A204.1 (cell line): ENCODE measurements at regions not wholly inside any gene's neighbourhood (a gene's known extent, or its start where the extent isn't known, plus 50 kb on each side); places are given as distances from the start of the nearest gene placed in this dataset.
"Not testable (repeated sequence)": the region's sequence is repeated elsewhere in the genome, so short reads cannot be mapped to it uniquely, and the experiment has no call there.

ENCODE experiments used
- FAIRE-seq: peaks from 2 replicates; lab custom pipeline; 2012; peaks lifted over from hg19 to GRCh38; lab: Jason Lieb, UNC

DNA sequence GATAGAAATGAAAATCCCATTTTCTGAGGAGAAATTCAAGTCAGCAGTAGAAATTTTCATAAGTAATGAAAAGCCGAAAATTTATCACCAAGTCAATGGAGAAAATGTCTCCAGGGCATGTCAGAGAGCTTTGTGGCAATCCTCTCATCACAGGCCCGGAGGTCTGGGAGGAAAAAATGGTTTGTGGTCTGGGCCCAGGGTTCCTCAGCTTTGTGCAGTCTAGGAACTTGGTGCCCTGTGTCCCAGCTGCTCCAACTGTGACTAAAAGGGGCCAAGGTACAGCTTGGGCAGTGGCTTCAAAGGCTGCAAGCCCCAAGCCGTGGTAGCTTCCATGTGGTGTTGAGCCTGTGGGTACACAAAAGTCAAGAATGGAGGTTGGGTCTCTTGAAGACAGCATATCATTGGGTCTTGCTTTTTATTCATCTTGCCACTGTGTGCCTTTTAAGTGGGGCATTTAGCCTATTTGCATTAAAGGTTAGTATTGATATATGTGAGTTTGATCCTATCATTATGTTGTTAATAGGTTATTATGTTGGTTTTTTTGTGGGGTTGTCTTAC lies 608.5 kb downstream of the PDHA2 start:
- FAIRE-seq: no peak

DNA sequence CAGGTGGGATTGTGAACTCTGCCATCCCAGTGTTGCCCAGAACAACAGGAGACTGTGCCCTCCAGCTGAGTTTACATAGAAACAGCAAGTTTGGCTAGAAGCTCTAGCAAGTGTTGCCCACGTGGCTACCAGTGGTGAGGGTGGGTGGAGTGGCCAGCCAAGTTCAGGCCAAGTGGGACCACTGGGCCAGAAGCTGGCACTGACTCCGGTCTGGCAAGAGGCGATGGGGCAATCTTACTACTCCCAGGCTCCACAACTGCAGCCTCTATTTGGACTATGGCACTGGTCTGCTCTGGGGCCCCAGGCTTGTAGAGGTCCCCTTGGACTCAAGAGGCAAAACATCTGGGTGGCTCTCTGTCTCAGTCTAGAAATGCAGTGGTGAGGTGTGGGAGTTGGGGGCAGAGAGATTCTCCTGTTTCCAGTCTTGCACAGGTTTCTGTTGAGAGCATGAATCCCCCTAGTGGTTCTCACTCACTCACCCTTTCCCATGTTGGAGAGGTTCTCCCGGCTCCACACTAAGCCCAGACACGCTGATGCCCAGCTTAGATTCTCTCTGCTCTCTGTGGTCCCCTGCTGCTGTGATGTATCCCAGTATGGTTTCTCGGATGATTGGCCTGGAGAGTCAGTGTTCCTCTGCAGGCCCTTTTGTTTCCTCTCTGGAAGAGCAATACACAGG lies 615.3 kb downstream of the PDHA2 start:
- FAIRE-seq: no peak

DNA sequence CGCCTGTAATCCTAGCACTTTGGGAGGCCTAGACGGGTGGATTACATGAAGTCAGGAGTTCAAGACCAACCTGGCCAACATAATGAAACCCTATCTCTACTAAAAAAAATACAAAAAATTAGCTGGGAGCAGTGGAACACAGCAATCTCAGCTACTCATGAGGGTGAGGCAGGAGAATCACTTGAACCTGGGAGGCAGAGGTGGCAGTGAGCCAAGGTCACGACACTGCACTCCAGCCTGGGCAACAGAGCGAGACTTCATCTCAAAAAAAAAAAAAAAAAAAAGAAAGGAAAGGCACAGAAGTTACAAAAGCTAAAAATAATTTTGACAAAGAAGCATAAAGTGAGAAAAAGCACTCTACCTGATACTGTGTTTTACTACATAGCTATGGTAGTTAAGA lies 618.1 kb downstream of the PDHA2 start:
- FAIRE-seq: not testable (repeated sequence)

DNA sequence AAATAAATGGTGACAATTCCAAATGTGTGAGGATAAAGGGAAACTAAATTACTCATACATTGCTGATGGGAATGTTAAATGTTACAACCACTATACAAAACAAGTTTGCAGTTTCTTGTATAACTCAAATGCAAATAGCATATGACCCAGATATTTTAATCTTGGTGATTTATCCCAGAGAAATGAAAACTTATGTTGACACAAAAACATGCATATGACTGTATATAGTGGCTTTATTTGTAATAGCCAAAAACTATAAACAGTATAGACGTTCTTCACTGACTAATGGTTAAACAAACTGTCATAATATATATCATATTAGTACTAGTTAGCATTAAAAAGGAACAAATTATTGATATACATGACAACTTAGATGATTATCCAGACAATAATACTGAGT lies 619.2 kb downstream of the PDHA2 start:
- FAIRE-seq: peak; percentile 55

DNA sequence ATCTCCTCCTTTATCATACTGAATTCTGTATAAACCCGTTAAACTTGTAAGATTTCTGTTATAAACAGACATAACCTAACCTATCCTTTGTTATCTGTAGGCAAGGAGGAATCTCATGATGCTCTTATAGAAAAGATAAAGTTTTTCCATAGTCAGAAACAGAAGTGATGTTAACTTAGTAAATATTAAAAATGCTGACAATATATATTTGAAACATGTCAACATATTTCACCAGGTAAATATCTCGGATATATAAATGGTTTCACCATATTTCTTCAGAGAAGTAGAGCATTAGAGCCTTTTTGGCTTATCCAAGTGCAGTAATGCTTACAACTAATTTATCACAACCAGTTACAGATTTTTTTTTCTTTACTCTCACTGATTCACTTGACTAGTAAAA lies 625.9 kb downstream of the PDHA2 start:
- no peak for FAIRE-seq

DNA sequence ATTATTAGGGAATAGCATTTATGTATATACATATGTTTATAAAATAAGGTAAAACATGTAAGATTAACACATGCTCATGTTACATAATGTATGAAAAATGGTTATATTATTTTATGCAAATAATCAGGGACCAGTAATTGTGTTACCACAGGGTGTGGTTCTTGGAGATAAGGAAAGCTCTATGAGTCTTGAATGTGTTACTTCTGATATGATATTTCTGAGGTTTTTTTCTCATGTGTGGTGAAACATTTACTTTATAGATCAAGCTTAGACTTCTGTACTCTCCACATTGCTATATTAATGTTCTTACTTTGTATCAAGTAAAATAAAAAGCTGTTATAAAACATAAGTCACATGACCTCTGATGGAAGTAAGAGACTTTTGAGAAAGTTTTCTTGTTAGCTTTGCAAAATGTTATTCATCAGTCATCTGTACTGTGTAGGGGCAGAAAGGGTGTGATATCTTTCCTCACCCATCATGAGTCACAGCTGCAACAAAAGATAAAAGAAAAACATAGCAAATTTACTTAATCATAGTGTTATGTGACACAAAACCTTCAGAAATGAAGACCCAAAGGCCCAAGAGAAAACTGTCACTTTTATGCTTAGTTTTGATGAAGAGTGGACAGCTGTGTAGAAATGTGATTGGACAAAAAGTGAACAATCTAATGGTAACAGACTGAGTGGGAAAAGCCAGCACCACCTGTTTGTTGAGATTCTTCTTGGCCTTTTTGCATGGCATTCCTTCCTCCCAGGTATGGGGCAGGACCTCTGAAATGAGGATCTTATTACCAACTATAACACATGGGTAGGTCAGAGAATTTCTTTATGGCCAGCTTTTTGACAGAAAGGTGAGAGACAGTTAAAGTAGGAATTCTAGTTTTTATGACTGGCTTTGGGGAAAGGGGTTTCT lies 632.3 kb downstream of the PDHA2 start:
- FAIRE-seq: no peak

DNA sequence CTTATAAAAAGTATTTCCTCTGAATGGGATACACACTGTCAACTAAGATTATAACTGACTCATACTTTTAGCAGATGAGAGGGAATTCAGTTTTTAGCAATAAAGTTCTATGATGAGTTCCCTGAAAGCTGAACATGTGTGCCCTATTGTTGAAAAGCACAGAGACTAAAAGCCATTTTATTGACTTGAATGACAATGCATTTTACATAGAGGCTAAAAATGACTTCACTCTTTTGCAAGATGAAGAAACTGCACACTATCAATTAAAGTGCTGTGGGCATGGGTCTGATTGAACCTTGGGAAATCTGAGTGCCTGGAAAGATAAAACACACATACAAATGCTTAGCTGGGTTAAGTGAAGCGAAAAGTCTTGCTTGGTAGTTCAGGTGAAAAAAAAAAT lies 633.4 kb downstream of the PDHA2 start:
- no peak for FAIRE-seq

DNA sequence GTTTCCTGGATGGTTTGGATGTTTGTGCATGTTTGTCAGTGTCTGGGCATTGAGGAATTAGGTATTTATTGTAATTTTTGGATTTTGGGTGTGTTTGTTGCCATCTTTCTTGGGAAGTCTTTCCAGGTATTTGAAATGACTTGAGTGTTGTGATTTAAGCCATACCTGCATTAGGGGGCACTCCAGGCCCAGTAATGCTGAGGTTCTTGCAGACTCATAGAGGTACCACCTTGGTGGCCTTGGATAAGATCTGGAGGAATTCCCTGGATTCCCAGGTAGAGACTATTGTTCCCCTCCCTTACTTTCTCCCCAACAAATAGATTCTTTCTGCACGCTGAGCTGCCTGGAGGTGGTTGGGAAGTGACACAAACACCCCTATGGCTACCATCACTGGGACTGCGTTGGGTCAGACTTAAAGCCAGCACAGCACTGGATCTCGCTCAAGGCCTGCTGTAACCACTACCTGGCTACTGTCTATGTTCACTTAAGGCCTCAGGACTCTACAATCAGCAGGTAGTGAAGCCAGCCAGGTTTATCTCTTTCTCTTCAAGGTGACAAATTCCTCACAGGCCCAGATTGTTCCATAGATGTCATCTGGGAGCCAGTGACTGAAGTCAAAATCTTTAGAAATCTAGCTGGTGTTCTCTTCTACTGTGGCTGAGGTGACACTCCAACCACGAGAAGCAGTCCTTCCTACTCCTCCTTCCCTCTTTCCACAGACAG lies 643.6 kb downstream of the PDHA2 start:
- no peak for FAIRE-seq

DNA sequence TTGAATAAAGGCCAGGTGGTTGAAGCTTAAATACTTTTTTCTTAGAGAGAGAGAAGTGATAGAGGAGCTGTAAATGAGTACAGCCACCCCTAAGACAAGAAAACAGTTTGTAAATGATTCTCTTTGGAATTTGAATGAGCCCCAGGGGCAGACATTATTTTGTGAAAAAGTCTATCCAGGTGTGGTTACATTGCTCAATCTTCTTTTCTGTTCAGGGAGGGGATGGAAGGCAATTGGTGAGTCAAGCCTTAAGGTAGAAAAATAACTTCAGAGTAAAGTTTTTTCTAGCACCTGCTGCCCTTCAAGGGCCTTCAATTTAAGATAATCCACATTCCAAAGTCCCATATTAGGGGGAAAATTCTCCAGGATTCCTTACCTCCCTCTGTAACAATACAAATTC lies 646.7 kb downstream of the PDHA2 start:
- FAIRE-seq: no peak

DNA sequence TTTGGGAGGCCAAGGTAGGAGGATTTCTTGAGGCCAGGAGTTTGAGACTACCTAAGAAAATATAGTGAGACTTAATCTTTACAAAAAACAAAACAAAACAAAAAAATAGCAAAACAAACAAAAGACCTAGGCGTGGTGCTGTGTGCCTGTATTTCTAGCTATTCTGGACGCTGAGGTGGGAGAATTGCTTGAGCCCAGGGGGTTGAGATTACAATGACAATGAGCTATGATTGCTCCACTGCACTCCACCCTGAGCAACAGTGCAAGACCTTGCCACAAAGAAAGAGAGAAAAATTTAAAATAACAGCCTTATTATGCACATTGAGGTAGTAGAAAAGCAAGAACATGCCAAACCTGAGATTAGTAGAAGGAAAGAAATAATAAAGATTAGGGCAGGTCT lies 657.7 kb downstream of the PDHA2 start:
- FAIRE-seq: no peak

DNA sequence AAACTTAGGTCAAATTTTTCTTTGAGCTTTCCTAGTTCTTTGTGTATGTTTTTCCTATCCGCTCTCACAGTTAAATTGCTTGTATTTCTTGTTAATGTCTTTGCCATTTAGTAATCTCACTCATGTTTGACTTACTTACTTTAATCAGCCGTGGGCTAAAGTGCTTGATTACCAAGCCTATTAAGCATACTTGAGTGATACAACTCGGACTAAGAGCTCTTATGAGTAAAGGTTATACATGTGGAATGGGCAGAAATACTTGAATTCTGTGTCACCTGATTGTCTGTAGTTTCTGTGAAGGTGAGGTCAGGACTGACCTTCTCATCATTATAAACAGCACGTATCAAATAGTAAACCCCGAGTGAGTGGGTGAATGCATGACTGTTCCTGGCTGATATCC lies 664.5 kb downstream of the PDHA2 start:
- no peak for FAIRE-seq

DNA sequence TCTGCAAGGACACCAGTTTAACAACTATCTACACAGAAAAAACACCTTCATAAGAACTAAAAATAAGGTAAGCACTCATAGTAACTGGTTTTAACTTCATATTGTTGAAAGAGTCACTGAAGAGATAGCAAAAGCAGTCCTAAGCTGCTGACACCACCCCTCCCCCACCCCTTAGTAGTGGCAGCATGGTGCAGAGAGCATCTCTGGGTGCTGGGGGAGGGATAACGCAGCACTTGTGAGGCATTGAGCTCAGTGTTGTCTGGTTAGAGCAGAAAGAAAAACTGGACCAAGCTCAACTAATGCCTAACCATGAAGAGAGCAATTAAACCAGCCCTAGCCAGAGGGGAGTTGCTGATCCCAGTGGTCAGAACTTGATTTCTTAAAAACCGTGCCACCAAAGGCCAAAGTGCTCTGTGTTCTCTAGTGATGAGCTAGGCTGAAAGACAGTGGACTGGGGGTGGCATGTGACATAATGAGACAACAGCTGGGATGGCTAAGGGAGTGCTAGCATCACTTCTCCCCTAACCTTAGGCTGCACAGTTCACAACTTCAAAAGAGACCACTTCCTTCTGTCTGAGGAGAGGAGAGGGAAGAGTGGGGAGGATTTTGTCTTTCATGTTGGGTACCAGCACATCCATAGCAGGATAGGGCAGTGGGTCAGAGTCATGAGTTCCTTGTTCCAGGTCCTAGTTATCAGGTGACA lies 669.3 kb downstream of the PDHA2 start:
- no peak for FAIRE-seq

DNA sequence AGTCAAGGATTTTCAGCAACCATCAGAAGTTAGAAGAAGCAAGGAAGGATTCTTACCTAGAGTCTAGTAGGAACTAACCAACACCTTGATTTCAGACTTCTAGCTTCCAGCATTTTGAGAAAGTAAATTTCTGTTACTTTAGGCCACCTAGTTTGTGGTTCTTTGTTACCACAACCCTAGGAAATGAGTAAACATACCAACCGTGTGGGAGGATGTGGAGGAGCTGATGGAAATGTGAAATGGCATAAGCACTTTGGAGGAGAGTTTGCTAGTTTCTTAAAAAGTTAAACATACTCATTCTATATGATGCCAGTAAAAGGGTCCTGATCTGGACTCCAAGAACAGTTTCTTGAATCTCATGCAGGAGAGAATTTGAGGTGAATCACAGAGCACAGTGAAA lies 679.4 kb downstream of the PDHA2 start:
- no peak for FAIRE-seq

DNA sequence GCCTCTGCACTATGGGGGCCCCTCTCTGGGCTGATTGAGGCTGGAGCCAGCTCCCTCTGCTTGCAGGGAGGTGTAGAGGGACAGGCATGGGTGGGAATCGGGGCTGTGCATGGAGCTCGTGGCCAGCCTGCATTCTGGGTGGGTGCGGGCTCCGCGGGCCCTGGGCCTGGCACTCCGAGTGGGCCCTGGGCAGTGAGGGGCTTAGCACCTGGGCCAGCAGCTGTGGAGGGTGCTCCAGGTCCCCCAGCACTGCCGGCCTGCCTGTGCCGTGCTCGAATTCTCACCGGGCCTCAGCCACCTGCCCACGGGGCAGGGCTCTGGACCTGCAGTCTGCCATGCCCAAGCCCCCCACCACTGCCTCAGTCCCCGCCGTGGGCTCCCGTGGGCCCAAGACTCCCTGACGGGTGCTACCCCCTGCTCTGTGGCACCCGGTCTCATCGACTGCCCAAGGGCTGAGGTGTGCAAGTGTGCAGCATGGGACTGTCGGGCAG lies 681.2 kb downstream of the PDHA2 start:
- FAIRE-seq: no peak

DNA sequence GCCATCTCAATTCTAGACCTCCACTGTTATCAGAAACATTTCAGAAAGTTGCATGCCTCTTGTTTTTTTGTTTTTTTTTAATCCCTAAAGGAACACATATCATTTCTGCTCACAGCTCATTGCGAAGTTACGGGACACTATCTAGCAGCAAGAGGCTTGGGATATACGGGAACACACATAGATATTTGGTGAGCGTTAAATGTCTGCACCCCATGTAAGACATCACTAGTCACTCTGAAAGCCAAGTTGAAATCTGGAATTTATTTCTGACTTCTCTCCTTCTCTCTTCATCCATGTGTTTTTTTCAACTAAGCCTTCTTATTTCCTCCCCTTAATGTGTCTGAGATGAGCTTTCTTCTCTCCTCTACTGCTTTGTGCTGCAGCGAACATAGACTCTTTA lies 683.7 kb downstream of the PDHA2 start:
- FAIRE-seq: no peak

DNA sequence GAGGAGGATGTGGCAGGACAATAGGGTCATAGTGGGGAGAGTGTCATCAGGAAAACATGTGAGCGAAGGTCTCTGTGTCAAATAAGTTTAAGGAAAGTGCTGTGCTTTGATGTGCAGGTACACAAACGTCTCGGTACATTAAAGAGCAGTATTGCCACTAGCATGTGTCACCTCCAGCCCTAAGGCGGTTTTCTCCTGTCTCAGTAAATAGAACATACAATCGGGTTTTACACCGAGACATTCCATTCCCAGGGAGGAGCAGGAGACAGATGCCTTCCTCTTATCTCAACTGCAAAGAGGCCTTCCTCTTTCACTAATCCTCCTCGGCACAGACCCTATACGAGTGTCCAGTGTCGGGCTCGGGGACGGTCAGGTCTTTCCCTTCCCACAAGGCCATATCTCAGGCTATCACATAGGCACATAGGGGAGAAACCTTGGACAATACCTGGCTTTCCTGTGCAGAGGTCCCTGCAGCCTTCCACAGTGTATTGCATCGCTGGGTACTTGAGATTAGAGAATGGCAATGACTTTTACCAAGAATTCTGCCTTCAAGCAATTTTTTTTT lies 684.5 kb downstream of the PDHA2 start:
- no peak for FAIRE-seq

DNA sequence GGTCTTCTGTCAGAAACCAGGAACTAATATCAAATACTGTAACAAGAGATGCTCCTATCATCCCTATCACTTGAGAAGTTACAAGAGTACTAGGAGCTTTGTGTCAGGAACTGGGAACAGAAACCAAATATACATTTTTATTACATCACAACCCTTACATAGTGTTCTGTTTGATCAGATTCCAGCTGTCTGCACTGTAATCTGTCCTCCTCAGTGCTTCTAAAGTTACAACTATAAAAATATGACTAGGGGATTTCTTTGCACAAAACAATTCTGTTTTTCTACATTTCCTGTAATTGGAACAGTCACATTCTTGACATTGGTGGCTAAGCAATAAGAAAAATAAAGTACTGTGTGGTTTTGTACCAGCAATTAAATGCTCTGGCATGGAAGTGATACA lies 686.0 kb downstream of the PDHA2 start:
- no peak for FAIRE-seq

DNA sequence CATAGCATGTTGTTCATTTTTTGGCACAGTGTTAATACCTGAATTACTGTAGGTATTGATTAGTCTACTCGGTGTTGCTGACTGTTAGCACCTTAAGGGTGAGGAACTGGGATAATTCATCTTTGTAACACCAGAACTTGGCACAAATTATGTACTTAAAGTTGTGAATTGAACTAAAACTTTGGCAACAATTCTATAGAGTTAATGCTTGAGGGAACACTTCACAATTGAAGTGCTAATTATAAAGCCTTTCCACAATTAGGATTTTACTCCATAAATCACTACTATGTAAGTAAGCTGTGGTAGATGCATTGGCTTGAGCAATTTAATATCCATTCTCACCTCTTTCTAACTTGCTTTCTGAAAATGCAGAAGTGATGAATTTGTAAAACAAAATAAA lies 686.7 kb downstream of the PDHA2 start:
- FAIRE-seq: no peak

DNA sequence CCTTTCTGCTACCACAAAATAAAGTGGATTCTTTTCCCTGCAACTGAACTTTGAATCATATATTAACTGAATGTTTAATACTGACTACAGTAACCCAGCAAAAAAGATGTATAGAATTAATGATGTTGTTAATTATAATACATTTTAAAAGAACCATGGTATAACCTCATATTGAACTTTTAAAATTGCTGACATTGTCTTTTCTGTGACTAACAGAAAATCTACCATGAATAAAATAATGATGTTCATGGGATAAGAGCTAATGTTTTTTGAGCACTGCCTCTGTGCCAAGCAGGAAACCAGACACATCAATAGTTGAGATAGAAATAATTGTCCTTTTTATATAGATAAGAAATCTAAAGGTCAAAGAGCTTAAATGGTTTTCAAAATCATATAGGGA lies 691.9 kb downstream of the PDHA2 start:
- no peak for FAIRE-seq

DNA sequence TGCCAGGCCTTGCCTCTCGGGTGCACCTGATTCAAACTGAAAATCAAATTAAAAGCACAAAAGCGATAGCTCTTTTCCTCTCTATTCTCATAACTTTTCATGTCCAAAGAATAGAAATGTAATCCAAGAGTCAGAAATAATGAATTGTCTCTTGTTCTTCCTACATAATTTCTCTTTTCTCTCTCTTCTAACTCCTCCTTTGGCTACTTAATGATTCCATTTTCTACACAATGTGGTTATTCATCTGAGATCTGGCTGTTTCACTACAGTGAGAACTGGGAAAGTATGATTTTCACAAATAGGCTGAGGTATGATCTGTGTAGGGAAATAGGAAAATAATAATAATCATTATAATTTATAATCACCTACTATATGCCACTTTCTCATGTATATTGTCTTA lies 703.5 kb downstream of the PDHA2 start:
- no peak for FAIRE-seq

DNA sequence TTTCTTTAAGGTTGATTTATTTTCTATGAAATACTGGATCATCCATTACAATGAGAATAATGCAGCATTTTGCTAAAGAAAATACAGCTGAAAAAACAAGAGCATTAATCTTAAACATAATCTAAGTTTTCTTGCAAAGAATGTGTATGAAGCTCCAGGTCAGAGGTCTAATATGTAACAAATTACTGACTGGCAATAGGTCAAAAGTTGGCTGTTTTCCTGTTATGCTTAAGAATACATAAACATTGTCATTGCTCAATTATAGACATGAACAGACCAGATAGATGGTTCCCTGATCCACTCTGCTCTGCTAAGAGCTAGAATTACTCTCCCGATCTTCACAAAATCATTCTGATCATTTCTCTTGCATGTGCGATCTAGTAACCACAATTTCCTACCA lies 718.6 kb downstream of the PDHA2 start:
- FAIRE-seq: no peak

DNA sequence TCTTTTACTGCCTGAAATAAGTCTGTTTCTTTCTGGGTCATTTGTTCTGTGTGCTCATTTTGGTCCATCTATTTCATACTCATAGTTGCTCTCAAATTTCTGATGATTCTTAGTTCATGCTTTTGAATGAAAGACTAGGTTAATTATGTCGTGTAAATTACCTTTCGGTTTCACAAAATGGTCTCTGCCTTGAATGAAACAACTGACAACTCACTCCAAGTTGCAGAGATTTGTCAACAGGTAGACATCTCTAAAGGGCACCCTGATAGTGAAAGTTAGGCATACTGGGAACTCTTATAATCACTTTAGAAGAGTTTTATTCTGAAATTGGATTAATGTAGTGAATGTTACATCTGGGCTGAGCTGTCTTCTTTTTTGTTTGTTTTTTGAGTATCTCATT lies 726.9 kb downstream of the PDHA2 start:
- FAIRE-seq: no peak
